HCT116 (cell line): ENCODE measurements at regions not wholly inside any gene's neighbourhood (a gene's known extent, or its start where the extent isn't known, plus 50 kb on each side); places are given as distances from the start of the nearest gene placed in this dataset.

Source experiments
- ATAC-seq: fragments of 200-7000 bp; cut with Tn5 transposase; 2 replicates; pipeline ENCODE4 v1.9.1; 2020; ENCODE audit warnings: mild to moderate bottlenecking, moderate library complexity
- BruUV-seq: library from RNA; stranded (reverse); fragments of 400-500 nt; replicated peaks from 2 replicates; lab custom pipeline; 2021; lab: Mats Ljungman, UMichigan
- CTCF ChIA-PET: fragments of 300-600 bp; sonication (Branson Sonifier 250); formaldehyde crosslinking; loops from one replicate; lab custom pipeline; 2021; ENCODE audit warnings: antibody characterized with exemption; lab: Charles Lee
- POLR2A ChIA-PET: fragments of 300-600, 350-600 bp; sonication (Branson Sonifier 250); formaldehyde crosslinking; loops from one replicate; lab custom pipeline; 2021; ENCODE audit warnings: antibody characterized with exemption; lab: Charles Lee
- RAD21 ChIA-PET, 2 experiments: fragments of 300-600 bp; sonication (Branson Sonifier 250); formaldehyde crosslinking; loops; one replicate each; lab custom pipeline; 2023; ENCODE audit warnings: low total read pairs in 2 of 2; ENCODE audit not compliant: uncharacterized antibody in 2 of 2, unreplicated experiment in 2 of 2, low non-redundant PET in 1 of 2; lab: Charles Lee
- DNase-seq: peaks from one replicate; pipeline ENCODE4 v3.0.0-alpha.2; 2010; ENCODE audit warnings: low read depth, low spot score
- H2AFZ ChIP-seq: fragments of 200-600 bp; shearing (Covaris generic), sonication (generic); 2 replicates; pipeline ENCODE4 v1.6.1; 2017; ENCODE audit warnings: low read depth, mixed run types, mixed read lengths, antibody characterized with exemption, low read length; ENCODE audit not compliant: poor library complexity, severe bottlenecking
- H3K27ac ChIP-seq: 2 replicates; pipeline ENCODE4 v1.5.1; 2012; ENCODE audit warnings: low read depth, low read length
- H3K27me3 ChIP-seq: fragments of 200-600 bp; sonication (generic); 2 replicates; pipeline ENCODE4 v1.6.1; 2016; ENCODE audit warnings: mixed run types, low read length, mixed read lengths; ENCODE audit not compliant: insufficient read depth
- H3K36me3 ChIP-seq, 2 experiments: fragments of 200-500 bp in 1 of 2; fragments of 200-600 bp in 1 of 2; sonication (Bioruptor generic) in 1 of 2; sonication (generic) in 1 of 2; 2 replicates each; pipeline versions ENCODE4 v1.5.1 to v1.6.1; 2014 to 2016; ENCODE audit warnings: low read length in 2 of 2, inconsistent platforms in 1 of 2, mixed read lengths in 1 of 2, mixed run types in 1 of 2; ENCODE audit not compliant: insufficient read depth in 2 of 2, control insufficient read depth in 1 of 2
- H3K4me1 ChIP-seq, 2 experiments: fragments of 200-600 bp in 1 of 2; sonication (generic) in 1 of 2; 2 replicates each; pipeline versions ENCODE4 v1.5.1 to v1.6.1; 2012 to 2017; ENCODE audit warnings: low read length in 2 of 2, inconsistent platforms in 1 of 2, mild to moderate bottlenecking in 1 of 2, mixed read lengths in 1 of 2, mixed run types in 1 of 2, moderate library complexity in 1 of 2; ENCODE audit not compliant: insufficient read depth in 2 of 2, control insufficient read depth in 1 of 2
- H3K4me2 ChIP-seq: fragments of 200-600 bp; sonication (generic); 2 replicates; pipeline ENCODE4 v1.6.1; 2017; ENCODE audit warnings: mixed run types, low read length, mixed read lengths
- H3K4me3 ChIP-seq, 2 experiments: fragments of 200-600 bp in 1 of 2; sonication (generic) in 1 of 2; replicated peaks in 1 of 2; 2 replicates each; pipeline ENCODE4 v1.5.1; 2011 to 2016; ENCODE audit warnings: low read length in 2 of 2, control low read depth in 1 of 2, low read depth in 1 of 2, mild to moderate bottlenecking in 1 of 2, mixed read lengths in 1 of 2, mixed run types in 1 of 2
- H3K79me2 ChIP-seq: fragments of 200-600 bp; sonication (generic); 2 replicates; pipeline ENCODE4 v1.6.1; 2017; ENCODE audit warnings: mild to moderate bottlenecking, mixed run types, low read length, moderate library complexity, mixed read lengths; ENCODE audit not compliant: insufficient read depth
- H3K9ac ChIP-seq: fragments of 200-600 bp; sonication (generic); 2 replicates; pipeline ENCODE4 v1.6.1; 2016; ENCODE audit warnings: low read length, mixed read lengths
- H3K9me2 ChIP-seq: fragments of 200-600 bp; sonication (generic), shearing (Covaris generic); 2 replicates; pipeline ENCODE4 v1.6.1; 2017; ENCODE audit warnings: mixed run types, mild to moderate bottlenecking, moderate library complexity; ENCODE audit not compliant: insufficient read depth
- H3K9me3 ChIP-seq, 2 experiments: fragments of 200-500 bp in 1 of 2; fragments of 200-600 bp in 1 of 2; sonication (Bioruptor generic) in 1 of 2; sonication (generic) in 1 of 2; 2 replicates each; pipeline ENCODE4 v1.6.1; 2014 to 2017; ENCODE audit warnings: low read length in 2 of 2, mixed read lengths in 2 of 2, inconsistent platforms in 1 of 2, low read depth in 1 of 2, mild to moderate bottlenecking in 1 of 2, mixed run types in 1 of 2, moderate library complexity in 1 of 2; ENCODE audit not compliant: control insufficient read depth in 1 of 2, insufficient read depth in 1 of 2
- H4K20me1 ChIP-seq: fragments of 200-600 bp; sonication (generic), shearing (Covaris generic); 2 replicates; pipeline ENCODE4 v1.6.1; 2017; ENCODE audit warnings: mixed run types, mild to moderate bottlenecking, moderate library complexity; ENCODE audit not compliant: insufficient read depth
- CEBPB ChIP-seq: IDR thresholded peaks from 2 replicates; pipeline ENCODE4 v1.6.1; 2012; ENCODE audit warnings: low read depth
- CTCF ChIP-seq, 3 experiments: fragments of 200-600 bp in 1 of 3; sonication (generic) in 1 of 3; IDR thresholded peaks in 2 of 3; conservative IDR thresholded peaks in 1 of 3; 2 replicates each; pipeline ENCODE4 v1.5.1; 2012 to 2017; ENCODE audit warnings: low read depth in 2 of 3, low read length in 2 of 3, antibody characterized with exemption in 1 of 3, borderline replicate concordance in 1 of 3, control low read depth in 1 of 3, mild to moderate bottlenecking in 1 of 3, mixed read lengths in 1 of 3, mixed run types in 1 of 3, moderate library complexity in 1 of 3; ENCODE audit not compliant: insufficient read depth in 1 of 3
- EZH2phosphoT487 ChIP-seq: fragments of 200-600 bp; IDR thresholded peaks from 2 replicates; pipeline ENCODE4 v1.6.1; 2018; ENCODE audit warnings: antibody characterized with exemption, borderline replicate concordance
- JUND ChIP-seq: IDR thresholded peaks from 2 replicates; pipeline ENCODE4 v1.6.1; 2012
- MAX ChIP-seq: IDR thresholded peaks from 2 replicates; pipeline ENCODE4 v1.6.1; 2012
- POLR2A ChIP-seq: IDR thresholded peaks from 2 replicates; pipeline ENCODE4 v1.7.0; 2011; ENCODE audit warnings: borderline replicate concordance; ENCODE audit not compliant: insufficient read depth, insufficient read length; ENCODE audit errors: extremely low read depth
- POLR2AphosphoS5 ChIP-seq: IDR thresholded peaks from 2 replicates; pipeline ENCODE4 v1.6.1; 2011; ENCODE audit warnings: mild to moderate bottlenecking, low read depth, low read length, moderate library complexity
- RAD21 ChIP-seq: IDR thresholded peaks from 2 replicates; pipeline ENCODE4 v1.6.1; 2012; ENCODE audit warnings: low read depth, mild to moderate bottlenecking
- REST ChIP-seq: IDR thresholded peaks from 2 replicates; pipeline ENCODE4 v1.6.1; 2012; ENCODE audit warnings: low read depth
- SIN3A ChIP-seq: IDR thresholded peaks from 2 replicates; pipeline ENCODE4 v1.6.1; 2012; ENCODE audit warnings: low read depth
- SP1 ChIP-seq: IDR thresholded peaks from 2 replicates; pipeline ENCODE4 v1.6.1; 2012; ENCODE audit warnings: low read depth
- SRF ChIP-seq: IDR thresholded peaks from 2 replicates; pipeline ENCODE4 v1.6.1; 2012; ENCODE audit warnings: low read depth
- TCF7L2 ChIP-seq: IDR thresholded peaks from 2 replicates; pipeline ENCODE4 v1.7.0; 2011; ENCODE audit warnings: borderline replicate concordance, inconsistent platforms; ENCODE audit not compliant: insufficient read depth, insufficient read length; ENCODE audit errors: extremely low read depth
- ZBTB33 ChIP-seq: IDR thresholded peaks from 2 replicates; pipeline ENCODE4 v1.6.1; 2011; ENCODE audit warnings: mild to moderate bottlenecking, low read length, moderate library complexity; ENCODE audit not compliant: insufficient replicate concordance; ENCODE audit errors: extremely low read depth
- ZFX ChIP-seq: fragments of 450-650 bp; IDR thresholded peaks from 2 replicates; pipeline ENCODE4 v1.6.1; 2017
- ZNF274 ChIP-seq: fragments of 200-500 bp; sonication (Bioruptor generic); IDR thresholded peaks from 2 replicates; pipeline ENCODE4 v1.6.1; 2014; ENCODE audit warnings: mild to moderate bottlenecking, low read depth, low read length, inconsistent platforms
- intact Hi-C: fragments of 100-400 bp; cut with micrococcal nuclease; formaldehyde crosslinking; loops from 2 replicates; pipeline ENCODE4 v1.10.0; 2022

GRCh38 chr9:2396622-2397285 is 224.8 kb upstream of the VLDLR start:
- ChIA-PET RAD21 (no interaction called here), POLR2A (no interaction called here), CTCF (no interaction called here)
- no peaks in the 10 kb centered on the region for H3K27me3 ChIP-seq
- H3K27ac ChIP-seq, result no peak overlapping the region
- H3K36me3 ChIP-seq, result no peaks in the 10 kb centered on the region
- no peaks in the 10 kb centered on the region for H3K79me2 ChIP-seq
- H3K4me1 ChIP-seq, result no peaks in the 10 kb centered on the region
- no peaks in the 10 kb centered on the region for H3K9me2 ChIP-seq
- no TSS peak for BruUV-seq
- ATAC-seq (no peak), DNase-seq (no peak)
- TF ChIP-seq POLR2AphosphoS5 (no peak), JUND (no peak), ZFX (no peak), SIN3A (no peak), SRF (no peak), ZNF274 (no peak), POLR2A (no peak), ZBTB33 (no peak), RAD21 (no peak), SP1 (no peak), MAX (no peak), REST (no peak), EZH2phosphoT487 (no peak), CEBPB (no peak), CTCF (IDR thresholded peaks at IDR 0.05 in 2 of 3, conservative IDR thresholded peaks at IDR 0.05 in 1 of 3; ENCODE audit: borderline replicate concordance in 1 of 3, insufficient read depth in 1 of 3, low read depth in 2 of 3, low read length in 2 of 3) (no peak), TCF7L2 (no peak)
- intact Hi-C loops, result no loop called here
- no peaks in the 10 kb centered on the region for H3K9me3 ChIP-seq
- no peak overlapping the region for H3K4me3 ChIP-seq
- H4K20me1 ChIP-seq, result no peaks in the 10 kb centered on the region
- H2AFZ ChIP-seq, result no peak overlapping the region
- no peak overlapping the region for H3K9ac ChIP-seq
- H3K4me2 ChIP-seq, result no peak overlapping the region
